ENCODE measurements at regions not wholly inside any gene's neighbourhood (a gene's known extent, or its start where the extent isn't known, plus 50 kb on each side); places are given as distances from the start of the nearest gene placed in this dataset.

- TF ChIP-seq POLR2A (IDR thresholded peaks at IDR 0.05; ENCODE audit: borderline replicate concordance, extremely low read depth, insufficient read depth, insufficient read length) (no peak), EZH2phosphoT487 (IDR thresholded peaks at IDR 0.05; ENCODE audit: borderline replicate concordance) (no peak), SP1 (IDR thresholded peaks at IDR 0.05; ENCODE audit: low read depth) (no peak), TCF7L2 (IDR thresholded peaks at IDR 0.05; ENCODE audit: borderline replicate concordance, extremely low read depth, insufficient read depth, insufficient read length) (no peak), ZNF274 (IDR thresholded peaks at IDR 0.05; ENCODE audit: low read depth, low read length) (no peak), YY1 (IDR thresholded peaks at IDR 0.05; ENCODE audit: extremely low read depth, insufficient replicate concordance, low read depth, low read length) (no peak), SIN3A (IDR thresholded peaks at IDR 0.05; ENCODE audit: low read depth) (no peak), CEBPB (IDR thresholded peaks at IDR 0.05; ENCODE audit: low read depth) (no peak), FOSL1 (IDR thresholded peaks at IDR 0.05; ENCODE audit: low read depth) (no peak)
- TF ChIP-seq, protein P1, sequence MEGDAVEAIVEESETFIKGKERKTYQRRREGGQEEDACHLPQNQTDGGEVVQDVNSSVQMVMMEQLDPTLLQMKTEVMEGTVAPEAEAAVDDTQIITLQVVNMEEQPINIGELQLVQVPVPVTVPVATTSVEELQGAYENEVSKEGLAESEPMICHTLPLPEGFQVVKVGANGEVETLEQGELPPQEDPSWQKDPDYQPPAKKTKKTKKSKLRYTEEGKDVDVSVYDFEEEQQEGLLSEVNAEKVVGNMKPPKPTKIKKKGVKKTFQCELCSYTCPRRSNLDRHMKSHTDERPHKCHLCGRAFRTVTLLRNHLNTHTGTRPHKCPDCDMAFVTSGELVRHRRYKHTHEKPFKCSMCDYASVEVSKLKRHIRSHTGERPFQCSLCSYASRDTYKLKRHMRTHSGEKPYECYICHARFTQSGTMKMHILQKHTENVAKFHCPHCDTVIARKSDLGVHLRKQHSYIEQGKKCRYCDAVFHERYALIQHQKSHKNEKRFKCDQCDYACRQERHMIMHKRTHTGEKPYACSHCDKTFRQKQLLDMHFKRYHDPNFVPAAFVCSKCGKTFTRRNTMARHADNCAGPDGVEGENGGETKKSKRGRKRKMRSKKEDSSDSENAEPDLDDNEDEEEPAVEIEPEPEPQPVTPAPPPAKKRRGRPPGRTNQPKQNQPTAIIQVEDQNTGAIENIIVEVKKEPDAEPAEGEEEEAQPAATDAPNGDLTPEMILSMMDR (IDR thresholded peaks at IDR 0.05 in 2 of 3, conservative IDR thresholded peaks at IDR 0.05 in 1 of 3; ENCODE audit: borderline replicate concordance in 1 of 3, insufficient read depth in 1 of 3, low read depth in 2 of 3, low read length in 2 of 3): peak in 2 of 3 experiments; percentile 30 to 35; a peak in 3 of 6 replicates
Measured at GRCh38 chr6:14265049-14266021, 147.8 kb downstream of the CD83 start.

All from HCT116 (cell line).